Stimulated activated CD4-positive, alpha-beta T cell treated with anti-CD3 and anti-CD28 coated beads, Interleukin-2, amount 100 ng/mL, for 24 hours (primary cell): ENCODE measurements at regions not wholly inside any gene's neighbourhood (a gene's known extent, or its start where the extent isn't known, plus 50 kb on each side); places are given as distances from the start of the nearest gene placed in this dataset.
"Not testable (repeated sequence)": the region's sequence is repeated elsewhere in the genome, so short reads cannot be mapped to it uniquely, and the experiment has no call there.

Source experiments
- DNase-seq, 2 donors: peaks; one replicate each; pipeline ENCODE4 v3.0.0-alpha.2; 2020

DNA sequence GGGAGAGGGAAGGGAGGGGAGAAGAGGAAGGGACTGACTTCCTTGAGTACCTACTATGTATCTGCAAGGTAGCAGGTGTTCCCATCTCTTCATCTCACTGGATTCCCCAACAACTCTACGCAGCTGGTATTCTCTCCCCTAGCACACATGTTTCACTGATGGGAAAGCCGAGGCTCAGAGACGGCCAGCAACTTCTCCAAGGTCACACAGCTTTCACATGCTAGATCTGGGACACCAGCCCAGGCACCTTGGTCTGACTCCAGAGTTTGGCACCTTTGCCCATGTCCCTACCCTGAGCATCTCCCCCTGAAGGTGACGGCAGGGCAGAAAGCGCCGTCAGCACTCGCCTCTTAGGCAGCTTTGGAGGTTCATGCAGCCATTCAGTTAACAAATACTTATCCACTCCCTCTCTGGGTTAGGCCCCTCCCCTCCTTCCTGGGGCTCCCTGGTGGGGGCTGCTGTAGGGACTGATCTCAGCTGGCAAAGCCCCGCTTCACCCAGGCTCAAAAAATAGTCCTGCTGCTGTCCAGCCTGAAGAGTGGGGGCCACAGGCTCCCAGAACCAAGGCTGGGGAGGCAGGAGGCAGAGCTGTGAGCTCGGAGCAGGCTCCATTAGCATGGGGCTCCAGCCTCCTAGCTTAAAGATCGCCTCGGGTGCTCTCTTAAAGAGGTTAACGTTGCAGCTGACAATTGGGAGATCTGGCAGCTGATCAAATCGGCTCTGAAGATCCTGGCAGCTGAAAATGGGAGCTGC, 79.4 kb downstream of the IGLL1 start:
- DNase-seq: no peak

- DNase-seq: no peak
Measured at GRCh38 chr22:23499845-23500500, 80.1 kb downstream of the IGLL1 start.

DNA sequence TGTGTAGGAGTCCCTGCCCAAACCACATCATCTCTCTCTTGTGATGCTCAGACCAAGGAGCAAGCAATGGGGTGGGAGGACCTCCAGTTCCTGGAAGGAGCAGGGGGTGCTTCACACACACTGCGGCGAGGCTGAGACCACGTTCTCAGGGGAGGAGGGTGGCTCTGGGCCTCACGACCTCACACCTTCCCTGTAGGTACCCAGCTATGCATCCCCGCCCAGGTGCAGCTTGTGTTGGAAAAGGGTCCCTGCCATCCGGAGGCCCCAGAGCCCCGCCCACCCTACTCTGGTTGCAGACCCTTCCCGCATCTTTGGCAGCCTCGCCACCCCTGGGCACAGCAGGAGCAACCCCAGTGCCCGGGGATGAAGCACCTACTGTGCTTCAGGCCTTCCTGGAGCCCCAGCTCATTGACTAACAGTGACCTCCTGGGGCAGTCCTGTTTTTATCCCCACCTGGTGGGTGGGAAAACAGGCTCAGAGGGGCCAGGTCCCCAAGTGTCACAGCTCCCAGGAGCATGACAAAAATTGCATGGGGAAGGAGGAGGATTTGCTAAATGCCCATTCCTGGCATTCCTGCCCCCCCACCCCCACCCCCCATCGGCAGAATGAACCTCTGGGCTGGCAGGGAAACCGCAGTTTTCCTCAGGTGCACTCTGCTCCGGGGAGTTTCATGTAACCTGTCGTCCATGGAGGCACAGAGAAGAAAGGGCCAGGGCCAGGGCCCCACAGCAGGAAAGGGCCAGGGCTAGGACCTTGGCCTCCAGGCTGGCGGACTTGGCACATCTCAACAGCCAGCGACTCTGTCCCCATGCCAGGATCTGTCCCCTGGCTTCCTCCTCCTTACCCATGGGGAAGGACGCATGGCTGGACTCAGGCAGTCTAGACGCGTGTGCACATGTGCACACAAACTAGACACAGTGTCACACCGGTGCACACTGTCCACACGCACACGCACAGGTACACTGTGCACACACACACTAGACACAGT, 81.0 kb downstream of the IGLL1 start:
- DNase-seq: no peak

- DNase-seq: not testable (repeated sequence)
Measured at GRCh38 chr22:23497889-23498288, 82.2 kb downstream of the IGLL1 start.

- DNase-seq: no peak
Measured at GRCh38 chr22:23497016-23497885, 82.8 kb downstream of the IGLL1 start.

DNA sequence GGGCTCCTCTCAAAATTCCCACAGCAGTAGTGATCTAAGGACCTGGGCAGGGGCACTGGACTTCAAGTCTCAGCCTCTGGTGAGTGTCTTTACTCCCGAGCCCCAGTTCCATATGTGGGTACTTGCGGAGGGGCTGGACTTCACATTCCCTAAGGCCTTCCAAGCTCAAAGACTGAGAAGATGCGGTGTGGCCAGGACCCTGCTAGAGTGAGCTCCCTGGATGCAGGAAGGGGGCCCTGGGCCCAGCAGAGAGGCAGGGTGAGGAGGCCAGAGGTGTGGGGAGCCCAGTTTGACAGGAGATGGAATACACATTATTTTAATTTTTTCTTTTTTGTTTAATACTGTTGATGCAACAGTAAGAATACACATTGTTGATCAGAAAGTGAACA, 83.7 kb downstream of the IGLL1 start:
- DNase-seq: no peak

DNA sequence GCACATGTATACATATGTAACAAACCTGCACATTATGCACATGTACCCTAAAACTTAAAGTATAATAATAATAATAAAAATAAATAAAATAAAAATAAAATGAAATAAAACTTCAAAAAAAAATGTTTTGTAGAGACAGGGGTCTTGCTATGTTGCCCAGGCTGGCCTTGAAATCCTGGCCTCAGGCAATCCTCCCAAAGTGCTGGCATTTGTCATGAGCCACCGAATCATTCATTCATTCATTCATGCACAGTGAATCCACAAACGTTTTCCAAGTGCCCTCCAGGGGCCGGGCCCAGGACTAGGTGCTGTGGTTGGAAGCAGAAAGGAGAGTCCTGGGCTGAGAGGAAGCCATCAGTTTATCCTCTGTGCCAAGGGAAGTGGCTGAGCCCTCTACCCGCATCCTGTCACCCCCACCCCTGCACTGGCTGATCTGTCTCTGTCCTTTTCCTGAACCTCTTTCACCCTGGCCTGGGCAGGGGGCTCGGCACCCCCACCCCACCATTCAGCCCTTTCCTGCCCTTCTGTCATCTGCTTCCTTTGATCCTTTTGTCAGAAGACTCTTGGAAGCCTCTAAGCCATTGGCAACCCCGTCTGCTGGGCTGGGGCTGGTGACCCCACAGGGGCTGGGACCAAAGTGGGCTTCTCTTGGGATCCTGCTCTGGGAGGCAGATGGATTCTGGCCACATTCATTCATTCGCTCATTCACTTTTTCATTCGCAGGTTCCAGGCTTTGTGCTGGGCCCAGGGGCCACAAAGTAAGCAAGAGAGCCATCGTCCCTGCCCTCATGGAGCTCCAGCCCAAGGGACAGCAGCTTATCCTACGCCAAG, 84.3 kb downstream of the IGLL1 start:
- no peak for DNase-seq

GRCh38 chr22:23494930-23495266, 85.2 kb downstream of the IGLL1 start:
- no peak for DNase-seq

DNA sequence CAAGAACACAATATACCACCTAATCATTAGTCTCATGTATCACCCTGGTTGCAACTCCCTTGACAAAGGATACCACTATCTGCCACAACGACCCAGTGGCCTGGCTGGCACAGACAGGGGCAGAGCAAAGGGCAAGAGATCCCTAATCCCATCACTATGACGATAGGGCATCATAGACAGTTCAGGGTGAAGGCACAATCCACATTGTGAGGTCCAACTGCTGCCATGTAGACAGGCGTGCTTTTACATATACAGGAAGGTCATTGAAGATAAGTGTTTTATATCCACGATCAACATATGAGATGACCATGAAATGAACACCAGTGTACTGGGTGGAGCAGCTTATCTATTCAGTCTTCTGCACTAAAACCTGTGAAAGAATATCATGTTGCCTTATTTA, 94.6 kb downstream of the IGLL1 start:
- no peak for DNase-seq

DNA sequence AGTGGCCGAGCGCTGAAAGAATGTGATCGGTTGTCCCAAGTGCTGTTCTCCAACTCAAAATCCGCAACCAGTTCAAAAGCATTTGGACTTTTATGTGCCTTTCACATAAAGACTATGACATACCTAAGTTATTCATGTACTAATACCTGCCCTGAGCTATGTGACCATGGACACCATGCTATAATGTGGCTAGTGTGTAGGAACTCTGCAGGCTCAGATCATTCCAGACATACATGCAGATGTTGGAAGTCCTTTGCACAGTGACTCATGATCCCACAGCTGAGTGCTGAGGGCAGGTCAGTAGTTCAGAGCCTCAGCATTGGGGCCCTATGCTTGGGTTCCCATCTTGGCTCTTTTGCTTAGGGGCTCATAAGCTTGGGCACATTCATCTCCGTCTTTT, 95.4 kb downstream of the IGLL1 start:
- DNase-seq: no peak

GRCh38 chr22:23481369-23481768, 98.7 kb downstream of the IGLL1 start:
- no peak for DNase-seq

DNA sequence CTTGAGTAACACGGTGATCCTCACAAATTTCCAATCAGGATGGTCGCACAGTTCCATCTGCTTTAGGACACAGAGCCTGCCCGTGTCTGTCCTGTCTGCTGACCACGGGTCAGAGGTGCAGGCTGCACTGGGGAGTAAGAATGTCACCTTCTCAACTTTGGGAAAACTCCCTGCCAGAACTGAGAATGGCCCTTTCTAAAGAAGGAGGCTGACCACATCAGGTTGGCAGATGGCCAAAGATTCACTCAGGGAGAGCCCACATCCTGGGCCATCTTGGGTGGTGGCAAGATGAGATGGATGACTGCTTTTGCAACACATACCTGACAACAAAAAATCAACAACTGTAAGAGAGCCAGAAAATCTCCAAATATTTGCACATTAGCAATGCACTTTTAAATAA, 101.9 kb downstream of the IGLL1 start:
- no peak for DNase-seq

- DNase-seq: not testable (repeated sequence)
Measured at GRCh38 chr22:23474531-23474930, 105.6 kb downstream of the IGLL1 start.

- DNase-seq: no peak
Measured at GRCh38 chr22:23473901-23474300, 106.2 kb downstream of the IGLL1 start.

- DNase-seq: not testable (repeated sequence)
Measured at GRCh38 chr22:23472376-23472775, 107.7 kb downstream of the IGLL1 start.

- no peak for DNase-seq
Measured at GRCh38 chr22:23471698-23472097, 108.4 kb downstream of the IGLL1 start.

DNA sequence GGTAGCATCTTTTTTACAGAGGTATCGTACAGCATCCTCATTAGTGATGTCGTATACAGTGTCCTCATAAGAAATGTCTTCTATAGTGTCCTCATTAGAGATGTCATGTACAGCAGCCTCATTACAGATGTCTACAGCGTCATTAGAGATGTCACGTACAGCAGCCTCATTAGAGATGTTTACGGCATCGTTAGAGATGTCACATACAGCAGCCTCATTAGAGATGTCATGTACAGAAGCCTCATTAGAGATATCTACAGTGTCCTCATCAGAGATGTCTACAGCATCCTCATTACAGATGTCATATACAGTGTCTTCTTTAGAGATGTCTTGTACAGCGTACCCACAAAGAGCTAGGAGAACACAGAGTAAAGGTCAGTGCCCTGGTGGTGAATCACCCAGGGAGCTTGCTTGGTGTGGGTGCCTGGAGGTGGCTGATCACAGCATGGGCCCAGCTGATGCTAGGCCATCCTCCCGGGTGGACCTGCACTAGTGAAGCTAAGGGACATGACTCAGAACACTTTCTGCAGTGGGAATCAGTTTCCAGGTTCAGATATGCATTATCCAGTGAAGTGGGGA, 109.2 kb downstream of the IGLL1 start:
- DNase-seq: no peak

DNA sequence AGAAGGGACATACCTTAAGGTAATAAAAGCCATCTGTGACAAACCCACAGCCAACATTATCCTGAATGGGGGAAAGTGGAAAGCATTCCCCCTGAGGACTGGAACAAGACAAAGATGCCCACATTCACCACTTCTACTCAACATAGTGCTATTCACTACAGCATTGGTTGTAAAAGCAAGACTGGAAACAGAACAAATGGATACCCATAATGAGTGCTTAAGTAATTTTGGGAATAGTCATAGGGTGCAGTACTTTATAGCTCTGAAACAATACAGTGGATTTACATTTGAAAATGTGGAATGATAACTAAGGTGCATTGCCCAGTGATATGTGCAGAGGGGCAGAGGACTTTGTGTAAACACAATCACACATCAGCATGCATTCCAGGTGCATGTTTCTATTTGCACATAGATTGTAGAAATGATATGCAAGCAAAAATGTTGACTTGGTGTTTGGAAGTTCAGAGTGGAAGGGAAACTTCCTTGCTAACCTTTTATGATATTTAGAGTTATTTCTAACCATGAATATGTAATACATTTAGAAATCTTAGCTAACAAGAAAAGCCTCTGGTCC, 112.3 kb downstream of the IGLL1 start:
- DNase-seq: no peak

DNA sequence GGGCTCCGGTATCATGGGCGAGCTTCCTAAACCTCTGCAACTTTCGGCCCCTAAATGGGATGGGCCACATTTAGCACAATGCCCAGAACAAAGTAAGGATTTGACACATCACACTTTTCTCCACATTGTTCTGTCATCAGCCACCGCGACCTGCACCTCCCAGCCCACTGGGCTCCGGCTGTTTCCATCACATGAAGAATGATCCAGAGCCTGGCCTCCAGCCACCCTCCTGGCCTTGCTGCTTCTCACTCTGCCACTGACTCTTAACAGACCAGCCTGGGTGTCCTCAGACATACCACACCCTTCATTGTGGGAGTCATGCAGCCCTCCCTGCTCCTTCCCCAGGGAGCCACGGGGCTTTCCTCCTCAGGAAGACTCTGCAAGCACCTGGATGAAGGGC, 113.7 kb downstream of the IGLL1 start:
- DNase-seq: no peak

- DNase-seq: not testable (repeated sequence)
Measured at GRCh38 chr22:23464796-23465195, 115.3 kb downstream of the IGLL1 start.

DNA sequence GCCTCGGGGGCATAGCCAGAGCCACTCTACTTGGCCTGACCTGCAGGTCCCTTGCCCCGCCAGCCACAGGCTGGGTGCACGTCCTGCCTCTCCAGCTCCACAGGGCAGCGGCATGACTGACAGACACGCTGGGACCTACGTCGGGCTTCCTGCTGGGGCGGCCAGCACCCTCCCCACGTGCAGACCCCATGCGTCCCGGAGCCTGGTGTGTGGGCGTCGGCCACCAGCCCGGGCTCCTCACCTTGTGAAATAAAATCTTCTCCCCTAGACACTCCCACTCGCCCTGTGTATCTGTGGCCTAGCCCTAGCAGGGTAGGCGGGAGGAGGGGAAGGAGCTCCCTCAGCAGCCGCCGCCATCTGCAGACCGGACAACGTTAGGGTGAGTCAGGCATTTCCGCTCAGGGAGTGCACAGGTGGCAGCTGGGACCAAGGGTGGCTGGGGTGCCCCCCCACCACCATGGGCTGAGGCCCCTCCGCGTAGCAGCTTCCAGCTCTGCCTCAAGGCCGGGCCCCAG, 119.5 kb downstream of the IGLL1 start:
- DNase-seq: not testable (repeated sequence)
